ENCODE measurements at regions not wholly inside any gene's neighbourhood (a gene's known extent, or its start where the extent isn't known, plus 50 kb on each side); places are given as distances from the start of the nearest gene placed in this dataset.

DNA sequence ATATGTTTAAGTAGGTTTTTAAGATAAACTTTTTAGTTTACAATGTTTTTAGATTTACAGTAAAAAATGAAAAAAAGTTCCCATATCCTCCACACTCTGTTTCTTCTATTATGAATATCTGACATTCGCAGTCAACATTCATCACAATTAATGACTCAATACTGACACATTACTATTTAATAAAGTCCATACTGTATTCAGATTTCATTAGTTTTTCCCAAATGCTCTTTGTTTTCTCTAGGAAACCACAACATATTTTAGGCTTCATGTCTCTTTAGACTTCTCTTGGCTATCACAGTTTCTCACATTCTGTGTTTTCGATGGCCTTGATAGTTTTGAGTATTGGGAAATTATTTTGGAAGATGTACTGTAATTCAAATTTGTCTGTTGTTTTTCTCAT lies 399.8 kb downstream of the SLC6A15 start:
- Histone ChIP-seq H4K5ac (ENCODE audit: low read depth, low read length) (no peak overlapping the region), H3K4me3 (ENCODE audit: insufficient read depth, low read depth, low read length) (no peak overlapping the region), H3K9ac (ENCODE audit: low read depth, low read length) (no peak overlapping the region), H2AK9ac (replicated peaks; ENCODE audit: low read depth, low read length, poor library complexity) (no peak overlapping the region), H2BK15ac (ENCODE audit: low read depth, low read length) (no peak overlapping the region), H3K4me2 (ENCODE audit: low read depth, low read length) (no peak overlapping the region), H3K23ac (ENCODE audit: low read depth, low read length) (no peak overlapping the region), H4K8ac (ENCODE audit: low read depth in 2 of 2, low read length in 2 of 2) (no peak overlapping the region), H4K91ac (ENCODE audit: insufficient read depth, low read depth, low read length) (no peak overlapping the region), H3K9me1 (ENCODE audit: insufficient read depth, low read length) (0 out of 2 replicates have a peak, but pooled peaks cover 3% of the 10 kb centered on the region), H3K9me3 (ENCODE audit: control insufficient read depth, insufficient read depth, low read length) (no peaks in the 10 kb centered on the region), H3K56ac (ENCODE audit: extremely low read depth, insufficient read depth, low read length) (no peak overlapping the region), H3K18ac (ENCODE audit: low read depth, low read length) (no peak overlapping the region), H3K4me1 (ENCODE audit: control insufficient read depth, insufficient read depth, low read length) (peaks cover 2% of the 10 kb centered on the region; the same call in 1 of the 2 replicates), H3K27ac (ENCODE audit: insufficient read depth, low read length) (no peak overlapping the region), H3K4ac (ENCODE audit: low read depth, low read length) (no peak overlapping the region), H3K27me3 (ENCODE audit: control insufficient read depth, insufficient read depth, low read length) (no peaks in the 10 kb centered on the region), H2BK120ac (ENCODE audit: low read depth, low read length) (no peak overlapping the region), H3K36me3 (ENCODE audit: control insufficient read depth, insufficient read depth, low read length) (no peaks in the 10 kb centered on the region), H4K20me1 (ENCODE audit: insufficient read depth, low read length) (no peaks in the 10 kb centered on the region), H3K14ac (replicated peaks; ENCODE audit: low read depth, low read length) (no peak overlapping the region), H2BK20ac (ENCODE audit: low read depth, low read length) (no peak overlapping the region), H2AK5ac (ENCODE audit: low read depth, low read length) (no peak overlapping the region), H3K79me1 (ENCODE audit: low read depth in 1 of 2, low read length in 2 of 2) (no peaks in the 10 kb centered on the region), H2AFZ (replicated peaks; ENCODE audit: low read length, poor library complexity) (no peak overlapping the region), H2BK5ac (ENCODE audit: low read depth, low read length, poor library complexity, severe bottlenecking) (no peak overlapping the region)
- CTCF ChIA-PET: no interaction called here
- WGBS, 2 experiments (ENCODE audit: extremely low coverage in 2 of 2, insufficient read length in 1 of 2): no CpG with 5 or more reads among the region's 2 CpGs
- intact Hi-C loops (cut with micrococcal nuclease): no loop called here
- ATAC-seq (ENCODE audit: low read depth) (no peak), DNase-seq (no peak)
- dilution Hi-C loops (cut with HindIII; ENCODE audit: low sequenced_read_pairs, unreplicated experiment): no loop called here
- no TSS peak for BruUV-seq (replicated peaks)
- TF ChIP-seq MXI1 (IDR thresholded peaks at IDR 0.05; ENCODE audit: borderline replicate concordance, low read depth, low read length) (no peak), FOS (IDR thresholded peaks at IDR 0.05; ENCODE audit: low read depth, low read length) (no peak), RCOR1 (IDR thresholded peaks at IDR 0.05; ENCODE audit: insufficient replicate concordance, low read length) (no peak), POLR2A (IDR thresholded peaks at IDR 0.05; ENCODE audit: low read depth, low read length) (no peak), NFE2L2 (IDR thresholded peaks at IDR 0.05; ENCODE audit: low read depth, low read length) (no peak), RAD21 (IDR thresholded peaks at IDR 0.05; ENCODE audit: low read length) (no peak), BHLHE40 (IDR thresholded peaks at IDR 0.05; ENCODE audit: low read depth, low read length) (no peak), MAZ (IDR thresholded peaks at IDR 0.05; ENCODE audit: borderline replicate concordance, low read depth, low read length) (no peak)
- TF ChIP-seq, protein P1, sequence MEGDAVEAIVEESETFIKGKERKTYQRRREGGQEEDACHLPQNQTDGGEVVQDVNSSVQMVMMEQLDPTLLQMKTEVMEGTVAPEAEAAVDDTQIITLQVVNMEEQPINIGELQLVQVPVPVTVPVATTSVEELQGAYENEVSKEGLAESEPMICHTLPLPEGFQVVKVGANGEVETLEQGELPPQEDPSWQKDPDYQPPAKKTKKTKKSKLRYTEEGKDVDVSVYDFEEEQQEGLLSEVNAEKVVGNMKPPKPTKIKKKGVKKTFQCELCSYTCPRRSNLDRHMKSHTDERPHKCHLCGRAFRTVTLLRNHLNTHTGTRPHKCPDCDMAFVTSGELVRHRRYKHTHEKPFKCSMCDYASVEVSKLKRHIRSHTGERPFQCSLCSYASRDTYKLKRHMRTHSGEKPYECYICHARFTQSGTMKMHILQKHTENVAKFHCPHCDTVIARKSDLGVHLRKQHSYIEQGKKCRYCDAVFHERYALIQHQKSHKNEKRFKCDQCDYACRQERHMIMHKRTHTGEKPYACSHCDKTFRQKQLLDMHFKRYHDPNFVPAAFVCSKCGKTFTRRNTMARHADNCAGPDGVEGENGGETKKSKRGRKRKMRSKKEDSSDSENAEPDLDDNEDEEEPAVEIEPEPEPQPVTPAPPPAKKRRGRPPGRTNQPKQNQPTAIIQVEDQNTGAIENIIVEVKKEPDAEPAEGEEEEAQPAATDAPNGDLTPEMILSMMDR (conservative IDR thresholded peaks at IDR 0.05; ENCODE audit: low read depth, low read length): no peak
- TF ChIP-seq, protein P2, sequence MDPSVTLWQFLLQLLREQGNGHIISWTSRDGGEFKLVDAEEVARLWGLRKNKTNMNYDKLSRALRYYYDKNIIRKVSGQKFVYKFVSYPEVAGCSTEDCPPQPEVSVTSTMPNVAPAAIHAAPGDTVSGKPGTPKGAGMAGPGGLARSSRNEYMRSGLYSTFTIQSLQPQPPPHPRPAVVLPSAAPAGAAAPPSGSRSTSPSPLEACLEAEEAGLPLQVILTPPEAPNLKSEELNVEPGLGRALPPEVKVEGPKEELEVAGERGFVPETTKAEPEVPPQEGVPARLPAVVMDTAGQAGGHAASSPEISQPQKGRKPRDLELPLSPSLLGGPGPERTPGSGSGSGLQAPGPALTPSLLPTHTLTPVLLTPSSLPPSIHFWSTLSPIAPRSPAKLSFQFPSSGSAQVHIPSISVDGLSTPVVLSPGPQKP (IDR thresholded peaks at IDR 0.05; ENCODE audit: borderline replicate concordance, low read depth, low read length): no peak
- POLR2A ChIA-PET (ENCODE audit: unreplicated experiment): no interaction called here
- in situ Hi-C loops (cut with MboI; ENCODE audit: low sequenced_read_pairs): loop anchor here (25.0 kb wide), 2 partner anchors 1500 to 1975 kb away; no protein-coding TSS in a partner anchor

Data from IMR-90 (cell line).